ENCODE measurements at regions not wholly inside any gene's neighbourhood (a gene's known extent, or its start where the extent isn't known, plus 50 kb on each side); places are given as distances from the start of the nearest gene placed in this dataset.

GRCh38 chr22:23369054-23369685 lies 188.9 kb downstream of the BCR start:
- Histone ChIP-seq H3K4me3 (replicated peaks in 1 of 2; ENCODE audit: low read depth in 1 of 2, low read length in 2 of 2) (no peak overlapping the region), H3K9me3 (ENCODE audit: control insufficient read depth in 1 of 2, insufficient read depth in 1 of 2, low read depth in 1 of 2, low read length in 2 of 2) (no peaks in the 10 kb centered on the region), H2AFZ (ENCODE audit: low read depth, low read length, poor library complexity, severe bottlenecking) (no peak overlapping the region), H3K79me2 (ENCODE audit: insufficient read depth, low read length) (no peaks in the 10 kb centered on the region), H3K4me1 (ENCODE audit: control insufficient read depth in 1 of 2, insufficient read depth in 2 of 2, low read length in 2 of 2) (no peaks in the 10 kb centered on the region), H3K9me2 (ENCODE audit: insufficient read depth) (no peaks in the 10 kb centered on the region), H3K9ac (ENCODE audit: low read length) (no peak overlapping the region), H4K20me1 (ENCODE audit: insufficient read depth) (no peaks in the 10 kb centered on the region), H3K27ac (ENCODE audit: low read depth, low read length) (no peak overlapping the region), H3K27me3 (ENCODE audit: insufficient read depth, low read length) (peaks cover 51% of the 10 kb centered on the region), H3K36me3 (ENCODE audit: control insufficient read depth in 1 of 2, insufficient read depth in 2 of 2, low read length in 2 of 2) (no peaks in the 10 kb centered on the region), H3K4me2 (ENCODE audit: low read length) (no peak overlapping the region)
- DNase-seq (ENCODE audit: low read depth, low spot score), result no peak
- BruUV-seq (replicated peaks), result no TSS peak
- CTCF ChIA-PET, result no interaction called here
- RAD21 ChIA-PET (ENCODE audit: low non-redundant PET in 1 of 2, low total read pairs in 2 of 2, uncharacterized antibody in 2 of 2, unreplicated experiment in 2 of 2), result no interaction called here
- TF ChIP-seq, protein P1, sequence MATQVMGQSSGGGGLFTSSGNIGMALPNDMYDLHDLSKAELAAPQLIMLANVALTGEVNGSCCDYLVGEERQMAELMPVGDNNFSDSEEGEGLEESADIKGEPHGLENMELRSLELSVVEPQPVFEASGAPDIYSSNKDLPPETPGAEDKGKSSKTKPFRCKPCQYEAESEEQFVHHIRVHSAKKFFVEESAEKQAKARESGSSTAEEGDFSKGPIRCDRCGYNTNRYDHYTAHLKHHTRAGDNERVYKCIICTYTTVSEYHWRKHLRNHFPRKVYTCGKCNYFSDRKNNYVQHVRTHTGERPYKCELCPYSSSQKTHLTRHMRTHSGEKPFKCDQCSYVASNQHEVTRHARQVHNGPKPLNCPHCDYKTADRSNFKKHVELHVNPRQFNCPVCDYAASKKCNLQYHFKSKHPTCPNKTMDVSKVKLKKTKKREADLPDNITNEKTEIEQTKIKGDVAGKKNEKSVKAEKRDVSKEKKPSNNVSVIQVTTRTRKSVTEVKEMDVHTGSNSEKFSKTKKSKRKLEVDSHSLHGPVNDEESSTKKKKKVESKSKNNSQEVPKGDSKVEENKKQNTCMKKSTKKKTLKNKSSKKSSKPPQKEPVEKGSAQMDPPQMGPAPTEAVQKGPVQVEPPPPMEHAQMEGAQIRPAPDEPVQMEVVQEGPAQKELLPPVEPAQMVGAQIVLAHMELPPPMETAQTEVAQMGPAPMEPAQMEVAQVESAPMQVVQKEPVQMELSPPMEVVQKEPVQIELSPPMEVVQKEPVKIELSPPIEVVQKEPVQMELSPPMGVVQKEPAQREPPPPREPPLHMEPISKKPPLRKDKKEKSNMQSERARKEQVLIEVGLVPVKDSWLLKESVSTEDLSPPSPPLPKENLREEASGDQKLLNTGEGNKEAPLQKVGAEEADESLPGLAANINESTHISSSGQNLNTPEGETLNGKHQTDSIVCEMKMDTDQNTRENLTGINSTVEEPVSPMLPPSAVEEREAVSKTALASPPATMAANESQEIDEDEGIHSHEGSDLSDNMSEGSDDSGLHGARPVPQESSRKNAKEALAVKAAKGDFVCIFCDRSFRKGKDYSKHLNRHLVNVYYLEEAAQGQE (IDR thresholded peaks at IDR 0.05; ENCODE audit: low read depth), result no peak
- TF ChIP-seq CTCF (IDR thresholded peaks at IDR 0.05 in 2 of 3, conservative IDR thresholded peaks at IDR 0.05 in 1 of 3; ENCODE audit: borderline replicate concordance in 1 of 3, insufficient read depth in 1 of 3, low read depth in 2 of 3, low read length in 2 of 3) (no peak), SIN3A (IDR thresholded peaks at IDR 0.05; ENCODE audit: low read depth) (no peak), FOSL1 (IDR thresholded peaks at IDR 0.05; ENCODE audit: low read depth) (no peak), RAD21 (IDR thresholded peaks at IDR 0.05; ENCODE audit: low read depth) (no peak), POLR2AphosphoS5 (IDR thresholded peaks at IDR 0.05; ENCODE audit: low read depth, low read length) (no peak), POLR2A (IDR thresholded peaks at IDR 0.05; ENCODE audit: borderline replicate concordance, extremely low read depth, insufficient read depth, insufficient read length) (no peak), MAX (IDR thresholded peaks at IDR 0.05) (no peak), EGR1 (IDR thresholded peaks at IDR 0.05; ENCODE audit: low read depth) (no peak)
- intact Hi-C loops (cut with micrococcal nuclease), result no loop called here
- POLR2A ChIA-PET, result no interaction called here
- ATAC-seq, result no peak
